Gastrocnemius medialis (tissue), 4 donors: ENCODE measurements at regions not wholly inside any gene's neighbourhood (a gene's known extent, or its start where the extent isn't known, plus 50 kb on each side); places are given as distances from the start of the nearest gene placed in this dataset.

ENCODE experiments used
- CTCF ChIP-seq, 5 experiments: fragments of 450-650 bp in 3 of 5; fragments of 200-600 bp in 2 of 5; sonication (generic) in 2 of 5; IDR thresholded peaks in 4 of 5; conservative IDR thresholded peaks in 1 of 5; 1 replicate in 4 of 5; 2 replicates in 1 of 5; pipeline ENCODE4 v1.5.1; 2016 to 2019; ENCODE audit warnings: antibody characterized with exemption in 5 of 5, mild to moderate bottlenecking in 3 of 5, moderate library complexity in 3 of 5
- POLR2A ChIP-seq, 2 donors: fragments of 450-650 bp; IDR thresholded peaks; one replicate each; pipeline ENCODE4 v1.6.1; 2017; ENCODE audit warnings: antibody characterized with exemption in 2 of 2, mild to moderate bottlenecking in 2 of 2, moderate library complexity in 2 of 2

GRCh38 chr17:77363821-77364361 is 223.1 kb downstream of the SEC14L1 start:
- TF ChIP-seq CTCF (IDR thresholded peaks at IDR 0.05 in 4 of 5, conservative IDR thresholded peaks at IDR 0.05 in 1 of 5) (no peak), POLR2A (IDR thresholded peaks at IDR 0.05) (no peak)
